NOMO-1 (cell line): ENCODE measurements at regions not wholly inside any gene's neighbourhood (a gene's known extent, or its start where the extent isn't known, plus 50 kb on each side); places are given as distances from the start of the nearest gene placed in this dataset.

Experiments
- DNase-seq, 2 experiments: peaks; one replicate each; lab custom pipeline; 2025; ENCODE audit not compliant: unreplicated experiment in 2 of 2; lab: John Stamatoyannopoulos, UW

- DNase-seq, result no peak
These were observed 166.3 kb upstream of the FSTL4 start for GRCh38 chr5:133778636-133779035.

- DNase-seq, result no peak
These were observed 165.6 kb upstream of the FSTL4 start for GRCh38 chr5:133777951-133778350.

DNA sequence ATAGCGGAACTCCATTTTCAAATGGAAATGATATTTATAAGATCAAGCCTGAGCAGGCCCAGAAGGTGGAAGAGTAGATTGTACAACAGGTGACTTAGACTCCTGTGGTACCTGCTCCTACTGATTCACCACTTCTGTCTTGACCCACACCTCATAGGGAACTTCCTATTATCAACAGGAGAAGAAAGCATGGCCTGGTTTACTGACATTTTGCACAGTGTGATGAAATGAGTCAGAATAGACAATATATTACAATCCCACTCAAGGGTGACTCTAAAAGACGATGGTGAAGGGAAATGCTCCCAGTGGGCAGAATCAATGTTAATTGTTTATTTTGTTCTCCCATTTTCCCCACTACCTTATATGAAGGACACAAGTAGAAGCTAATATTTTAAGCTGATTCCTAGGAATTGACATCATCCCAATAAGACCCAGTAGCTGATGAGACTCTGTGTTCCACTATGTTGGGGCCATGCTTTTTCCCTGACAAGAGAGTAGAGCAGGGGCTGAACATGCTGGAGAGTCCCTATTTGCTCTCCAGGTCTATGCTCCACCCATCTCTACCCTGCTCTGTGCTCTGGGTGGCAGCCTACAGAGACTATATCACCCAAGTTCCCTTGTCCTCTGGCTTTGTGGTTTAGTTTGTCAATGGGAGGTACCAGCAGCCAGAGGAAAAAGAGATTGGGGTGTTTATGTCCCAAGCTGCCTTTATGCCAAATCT is 163.4 kb upstream of the FSTL4 start:
- no peak for DNase-seq

DNA sequence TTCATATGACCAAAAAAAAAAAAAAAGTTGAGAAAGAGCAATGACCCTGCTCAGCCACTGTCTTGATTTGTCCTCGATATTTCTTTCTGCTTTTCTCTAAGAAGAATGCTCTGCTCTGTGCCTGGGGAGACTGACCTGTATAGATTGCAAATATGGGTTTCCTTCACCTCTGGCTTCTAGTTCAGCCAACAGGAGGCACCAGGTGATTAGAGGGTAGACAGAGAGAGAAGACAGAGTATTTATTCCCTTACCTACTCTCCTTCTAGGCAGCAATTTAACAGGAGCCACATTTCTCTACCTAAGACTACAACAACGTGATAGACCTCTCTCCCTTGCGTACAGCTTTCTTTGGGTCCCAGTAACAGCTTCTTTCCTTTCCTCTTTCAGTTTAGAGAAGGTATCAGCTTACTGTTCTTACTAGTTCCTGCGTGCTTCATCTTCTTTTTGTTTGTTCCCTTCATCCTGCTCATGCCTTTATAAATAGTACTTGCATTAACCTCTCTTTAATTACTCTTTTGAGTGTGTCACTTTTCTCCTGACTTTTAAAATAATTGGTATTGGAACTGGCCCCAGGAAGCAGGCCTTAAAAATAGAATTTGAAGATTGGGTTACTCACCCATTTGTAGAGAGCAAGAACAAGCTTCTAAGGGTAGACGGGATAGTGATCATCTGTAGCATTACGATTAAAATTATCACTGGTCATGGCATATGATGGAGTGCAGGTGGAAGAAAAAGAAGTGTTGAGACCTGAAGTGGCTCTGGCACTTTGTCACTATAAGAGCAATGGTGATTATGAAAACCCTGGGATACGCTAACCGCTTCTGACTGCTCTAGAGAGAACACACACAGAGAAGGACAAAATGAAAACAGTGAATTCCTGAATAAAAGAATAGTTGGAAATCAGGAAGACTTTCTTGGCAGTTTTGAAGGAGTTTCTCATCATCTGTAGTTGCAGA is 161.2 kb upstream of the FSTL4 start:
- DNase-seq, result no peak

GRCh38 chr5:133769842-133770241 is 157.5 kb upstream of the FSTL4 start:
- DNase-seq, result no peak

DNA sequence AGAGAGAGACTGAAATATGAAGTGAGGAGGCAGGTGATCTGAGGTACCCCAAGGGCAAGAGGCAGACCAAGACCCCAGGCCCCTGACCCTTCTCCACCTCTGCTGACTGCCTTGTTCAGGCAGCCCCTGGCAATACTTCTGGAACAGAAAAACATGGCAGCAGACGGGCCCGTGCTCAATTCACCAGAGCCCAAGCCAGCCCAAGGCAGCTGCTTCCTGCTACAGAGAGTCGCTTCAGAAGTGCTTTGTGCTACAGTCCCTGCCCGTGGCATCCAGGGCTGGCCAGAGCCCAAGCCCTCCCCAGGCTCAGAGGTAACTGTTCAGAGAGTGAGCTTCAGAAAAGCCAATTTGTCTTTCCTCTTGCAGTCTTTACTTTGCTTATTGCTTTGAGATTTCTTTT is 151.4 kb upstream of the FSTL4 start:
- DNase-seq, result no peak

- no peak for DNase-seq
These were observed 149.3 kb upstream of the FSTL4 start for GRCh38 chr5:133761632-133762031.

GRCh38 chr5:133760532-133760931 is 148.2 kb upstream of the FSTL4 start:
- DNase-seq, result no peak

- no peak for DNase-seq
These were observed 146.3 kb upstream of the FSTL4 start for GRCh38 chr5:133758641-133759040.

GRCh38 chr5:133757396-133757945 is 145.1 kb upstream of the FSTL4 start:
- no peak for DNase-seq

DNA sequence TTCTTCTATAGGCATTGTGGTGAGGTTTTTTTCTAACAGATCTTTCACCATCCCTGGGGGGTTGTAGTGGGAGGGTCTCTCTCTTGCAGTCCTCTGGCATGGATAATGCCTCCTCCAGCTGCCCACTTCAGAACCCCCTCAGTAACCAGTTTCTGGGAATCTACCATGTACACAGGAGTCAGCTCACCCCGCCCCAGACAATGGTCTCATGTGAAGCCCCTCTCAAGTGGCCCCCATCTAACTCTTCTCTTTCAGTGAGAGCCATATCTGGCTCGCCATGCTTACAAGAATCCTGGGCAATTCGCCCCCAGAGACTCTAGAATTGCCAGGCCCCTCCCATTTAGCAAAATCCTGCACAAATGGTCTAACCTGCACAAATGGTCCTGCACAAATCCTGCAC is 144.4 kb upstream of the FSTL4 start:
- no peak for DNase-seq

- no peak for DNase-seq
These were observed 143.7 kb upstream of the FSTL4 start for GRCh38 chr5:133756036-133756435.

DNA sequence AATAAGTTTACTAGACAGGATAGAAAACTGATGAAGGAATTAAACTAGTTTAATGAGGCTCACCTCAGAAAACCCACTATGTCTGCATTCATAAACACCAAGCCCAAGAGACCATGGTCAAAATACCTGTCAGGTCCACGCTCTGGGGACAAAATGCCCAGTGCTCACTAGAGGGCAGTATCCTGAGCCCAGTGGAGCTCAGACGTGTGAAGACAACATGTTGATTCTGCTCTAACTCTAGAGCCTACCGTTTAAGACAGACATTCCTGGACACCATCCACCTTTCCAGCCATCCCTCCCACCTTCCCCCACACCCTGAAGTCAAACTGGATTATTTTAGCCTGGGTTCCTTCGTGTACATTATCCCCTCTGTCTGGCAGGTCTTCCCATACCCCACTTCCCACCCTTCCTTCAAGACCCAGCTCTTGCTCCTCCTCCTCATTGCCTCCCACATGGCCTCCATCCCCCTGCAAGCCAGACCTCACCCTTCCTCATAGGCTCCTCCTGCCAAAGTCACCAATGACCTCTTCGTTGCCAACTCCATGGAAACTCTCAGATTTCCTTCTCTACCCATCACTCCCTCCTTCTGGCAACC is 142.3 kb upstream of the FSTL4 start:
- no peak for DNase-seq

DNA sequence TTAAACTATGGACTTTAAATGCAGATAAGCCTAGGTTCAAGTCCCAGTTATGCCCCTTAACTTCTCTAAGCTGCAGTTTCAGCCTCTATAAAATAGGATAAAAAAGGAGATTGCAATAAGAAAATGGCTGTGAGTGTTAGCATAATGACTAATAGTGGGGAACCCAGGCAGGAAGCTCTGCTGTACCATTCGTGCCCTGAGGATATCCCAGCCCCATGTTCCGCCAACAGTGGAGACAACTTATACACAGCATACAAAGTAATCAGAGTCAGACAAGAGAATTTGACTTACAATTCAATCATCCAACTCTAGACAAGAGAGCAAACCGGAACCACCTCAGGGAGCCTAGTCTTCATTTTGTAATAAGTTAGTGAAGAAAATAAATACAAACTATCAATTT is 141.5 kb upstream of the FSTL4 start:
- no peak for DNase-seq

- no peak for DNase-seq
These were observed 139.5 kb upstream of the FSTL4 start for GRCh38 chr5:133751846-133752245.

GRCh38 chr5:133751421-133751820 is 139.1 kb upstream of the FSTL4 start:
- no peak for DNase-seq

DNA sequence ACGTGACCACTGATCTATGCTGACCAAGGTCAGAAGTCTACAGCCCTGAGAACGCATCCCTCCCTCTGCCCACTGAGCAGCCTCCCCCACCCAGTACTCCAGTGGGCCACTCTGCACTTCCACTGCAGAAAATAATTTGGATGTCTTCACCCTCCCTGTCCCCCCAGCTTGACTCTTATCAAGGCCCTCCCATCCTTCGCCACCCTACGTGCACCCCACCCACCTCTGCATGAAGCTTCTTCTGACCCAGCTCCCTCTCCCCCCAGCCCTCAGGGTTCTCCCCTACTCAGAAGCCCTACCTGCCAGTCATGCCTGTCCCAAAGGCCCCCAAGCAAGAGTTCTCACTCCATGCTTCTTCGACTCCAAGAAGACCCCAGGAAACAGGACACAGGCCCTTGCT is 138.5 kb upstream of the FSTL4 start:
- DNase-seq, result no peak

- DNase-seq, result no peak
These were observed 138.0 kb upstream of the FSTL4 start for GRCh38 chr5:133750356-133750755.

GRCh38 chr5:133749331-133749985 is 137.1 kb upstream of the FSTL4 start:
- DNase-seq, result no peak

DNA sequence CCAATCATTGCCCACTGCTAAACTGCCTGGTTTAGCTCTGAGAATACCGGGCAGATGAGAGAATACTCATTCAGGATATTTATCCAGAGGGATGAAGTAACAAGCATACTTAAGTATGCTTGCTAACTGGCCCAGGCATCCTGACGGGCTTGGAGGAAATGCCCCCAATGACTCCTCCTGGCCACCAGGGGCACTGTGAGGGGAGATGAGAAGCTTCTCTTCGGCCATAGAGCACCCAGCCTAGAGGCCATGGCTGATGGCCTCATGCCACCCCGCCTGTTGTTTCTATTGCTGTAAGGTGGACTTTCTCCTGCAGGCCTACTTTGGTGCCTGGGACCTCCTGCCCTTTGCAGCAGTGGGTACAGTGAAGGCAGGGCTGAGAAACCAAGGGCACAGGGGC is 134.5 kb upstream of the FSTL4 start:
- DNase-seq, result no peak

DNA sequence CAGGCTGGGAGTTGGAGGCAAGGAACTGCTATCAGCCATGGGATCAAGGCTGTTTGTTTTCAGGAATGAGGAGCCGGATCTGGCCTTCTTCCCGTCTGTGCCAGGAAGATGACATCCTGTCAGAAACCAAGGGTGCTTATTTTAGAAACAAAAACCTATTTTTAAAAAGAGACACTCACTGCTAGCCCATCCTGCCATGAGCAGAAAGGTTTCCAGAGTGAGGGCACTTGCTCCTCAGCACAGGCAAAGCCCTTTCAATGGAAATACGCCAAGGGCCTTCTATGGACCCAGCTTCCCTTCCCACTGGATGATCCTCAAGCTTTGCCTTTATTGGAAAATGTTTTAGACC is 132.6 kb upstream of the FSTL4 start:
- DNase-seq, result no peak
